Keratinocyte (primary cell): ENCODE measurements at regions not wholly inside any gene's neighbourhood (a gene's known extent, or its start where the extent isn't known, plus 50 kb on each side); places are given as distances from the start of the nearest gene placed in this dataset.

Source experiments
- EZH2 ChIP-seq: IDR thresholded peaks from one replicate; pipeline ENCODE4 v1.6.1; 2012; ENCODE audit warnings: inconsistent platforms, mild to moderate bottlenecking, low read length, moderate library complexity
- TF ChIP-seq, protein P1 (sequence below), 3 experiments: IDR thresholded peaks in 1 of 3; conservative IDR thresholded peaks in 1 of 3; optimal IDR thresholded peaks in 1 of 3; 2 replicates in 2 of 3; 3 replicates in 1 of 3; pipeline versions ENCODE3 to v1.5.1; 2011; ENCODE audit warnings: low read length in 3 of 3, mild to moderate bottlenecking in 3 of 3, moderate library complexity in 2 of 3, control low read depth in 1 of 3, inconsistent platforms in 1 of 3; ENCODE audit not compliant: insufficient read depth in 2 of 3; ENCODE audit errors: extremely low read depth in 1 of 3

DNA sequence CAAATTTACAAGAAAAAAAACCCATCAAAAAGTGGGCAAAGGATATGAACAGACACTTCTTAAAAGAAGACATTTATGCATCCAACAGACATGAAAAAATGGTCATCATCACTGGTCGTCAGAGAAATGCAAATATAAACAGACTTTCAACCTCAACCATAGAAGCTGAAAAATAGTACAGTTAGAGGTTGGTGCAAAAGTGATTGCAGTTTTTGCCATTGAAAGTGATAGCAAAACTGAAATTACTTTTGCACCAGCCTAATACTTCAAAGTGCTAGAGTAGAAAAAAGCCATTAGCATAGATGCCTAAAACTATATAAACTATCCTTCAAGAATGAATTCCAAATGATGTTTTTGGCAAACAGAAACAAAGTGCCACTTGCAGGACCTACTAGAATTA, 365.8 kb upstream of the DPYD start:
- TF ChIP-seq, protein P1, sequence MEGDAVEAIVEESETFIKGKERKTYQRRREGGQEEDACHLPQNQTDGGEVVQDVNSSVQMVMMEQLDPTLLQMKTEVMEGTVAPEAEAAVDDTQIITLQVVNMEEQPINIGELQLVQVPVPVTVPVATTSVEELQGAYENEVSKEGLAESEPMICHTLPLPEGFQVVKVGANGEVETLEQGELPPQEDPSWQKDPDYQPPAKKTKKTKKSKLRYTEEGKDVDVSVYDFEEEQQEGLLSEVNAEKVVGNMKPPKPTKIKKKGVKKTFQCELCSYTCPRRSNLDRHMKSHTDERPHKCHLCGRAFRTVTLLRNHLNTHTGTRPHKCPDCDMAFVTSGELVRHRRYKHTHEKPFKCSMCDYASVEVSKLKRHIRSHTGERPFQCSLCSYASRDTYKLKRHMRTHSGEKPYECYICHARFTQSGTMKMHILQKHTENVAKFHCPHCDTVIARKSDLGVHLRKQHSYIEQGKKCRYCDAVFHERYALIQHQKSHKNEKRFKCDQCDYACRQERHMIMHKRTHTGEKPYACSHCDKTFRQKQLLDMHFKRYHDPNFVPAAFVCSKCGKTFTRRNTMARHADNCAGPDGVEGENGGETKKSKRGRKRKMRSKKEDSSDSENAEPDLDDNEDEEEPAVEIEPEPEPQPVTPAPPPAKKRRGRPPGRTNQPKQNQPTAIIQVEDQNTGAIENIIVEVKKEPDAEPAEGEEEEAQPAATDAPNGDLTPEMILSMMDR (optimal IDR thresholded peaks at IDR 0.05 in 1 of 3, IDR thresholded peaks at IDR 0.05 in 1 of 3, conservative IDR thresholded peaks at IDR 0.05 in 1 of 3; ENCODE audit: extremely low read depth in 1 of 3, insufficient read depth in 2 of 3, low read length in 3 of 3), result no peak
- TF ChIP-seq EZH2, result no peak
